Breast epithelium (tissue), 3 donors: ENCODE measurements at regions not wholly inside any gene's neighbourhood (a gene's known extent, or its start where the extent isn't known, plus 50 kb on each side); places are given as distances from the start of the nearest gene placed in this dataset.
"Not testable (repeated sequence)": the region's sequence is repeated elsewhere in the genome, so short reads cannot be mapped to it uniquely, and the experiment has no call there.

Source experiments
- POLR2A ChIP-seq: fragments of 450-650 bp; IDR thresholded peaks from one replicate; pipeline ENCODE4 v1.6.1; 2016; ENCODE audit warnings: antibody characterized with exemption, mild to moderate bottlenecking, moderate library complexity
- POLR2AphosphoS5 ChIP-seq, 3 donors: sonication (generic); formaldehyde crosslinking; IDR thresholded peaks; one replicate each; pipeline ENCODE4 v1.6.1; 2017; ENCODE audit warnings: antibody characterized with exemption in 3 of 3
- TF ChIP-seq, protein P1 (sequence below), 3 donors: fragments of 450-650 bp; IDR thresholded peaks; one replicate each; pipeline ENCODE4 v1.5.1; 2016 to 2017; ENCODE audit warnings: antibody characterized with exemption in 3 of 3, mild to moderate bottlenecking in 3 of 3, moderate library complexity in 3 of 3

GRCh38 chr21:7829411-7829810 is 2692.0 kb upstream of the TPTE start:
- TF ChIP-seq, protein P1, sequence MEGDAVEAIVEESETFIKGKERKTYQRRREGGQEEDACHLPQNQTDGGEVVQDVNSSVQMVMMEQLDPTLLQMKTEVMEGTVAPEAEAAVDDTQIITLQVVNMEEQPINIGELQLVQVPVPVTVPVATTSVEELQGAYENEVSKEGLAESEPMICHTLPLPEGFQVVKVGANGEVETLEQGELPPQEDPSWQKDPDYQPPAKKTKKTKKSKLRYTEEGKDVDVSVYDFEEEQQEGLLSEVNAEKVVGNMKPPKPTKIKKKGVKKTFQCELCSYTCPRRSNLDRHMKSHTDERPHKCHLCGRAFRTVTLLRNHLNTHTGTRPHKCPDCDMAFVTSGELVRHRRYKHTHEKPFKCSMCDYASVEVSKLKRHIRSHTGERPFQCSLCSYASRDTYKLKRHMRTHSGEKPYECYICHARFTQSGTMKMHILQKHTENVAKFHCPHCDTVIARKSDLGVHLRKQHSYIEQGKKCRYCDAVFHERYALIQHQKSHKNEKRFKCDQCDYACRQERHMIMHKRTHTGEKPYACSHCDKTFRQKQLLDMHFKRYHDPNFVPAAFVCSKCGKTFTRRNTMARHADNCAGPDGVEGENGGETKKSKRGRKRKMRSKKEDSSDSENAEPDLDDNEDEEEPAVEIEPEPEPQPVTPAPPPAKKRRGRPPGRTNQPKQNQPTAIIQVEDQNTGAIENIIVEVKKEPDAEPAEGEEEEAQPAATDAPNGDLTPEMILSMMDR (IDR thresholded peaks at IDR 0.05) = not testable (repeated sequence)
- not testable (repeated sequence) for TF ChIP-seq POLR2AphosphoS5 (IDR thresholded peaks at IDR 0.05); POLR2A
